ENCODE measurements at regions not wholly inside any gene's neighbourhood (a gene's known extent, or its start where the extent isn't known, plus 50 kb on each side); places are given as distances from the start of the nearest gene placed in this dataset.

DNA sequence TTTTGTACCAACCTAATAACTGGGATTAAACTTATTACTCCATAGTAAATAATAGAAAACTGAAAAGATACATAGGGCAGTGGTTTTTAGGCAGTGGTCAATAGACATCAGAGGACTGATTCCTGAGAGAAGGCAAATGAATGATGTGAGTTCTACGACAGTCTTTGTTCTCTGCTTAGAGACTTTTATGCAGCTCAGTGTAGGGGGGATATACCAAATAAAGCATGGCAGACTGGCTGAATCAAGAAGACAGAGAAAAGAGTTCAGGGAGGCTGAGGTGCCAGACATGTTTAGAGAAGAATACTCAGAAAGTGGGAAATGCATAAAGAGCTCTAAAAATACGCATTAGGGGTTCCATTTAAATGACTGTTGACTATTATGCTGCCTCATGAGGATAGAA lies 320.8 kb upstream of the FAR2 start:
- TF ChIP-seq, protein P1, sequence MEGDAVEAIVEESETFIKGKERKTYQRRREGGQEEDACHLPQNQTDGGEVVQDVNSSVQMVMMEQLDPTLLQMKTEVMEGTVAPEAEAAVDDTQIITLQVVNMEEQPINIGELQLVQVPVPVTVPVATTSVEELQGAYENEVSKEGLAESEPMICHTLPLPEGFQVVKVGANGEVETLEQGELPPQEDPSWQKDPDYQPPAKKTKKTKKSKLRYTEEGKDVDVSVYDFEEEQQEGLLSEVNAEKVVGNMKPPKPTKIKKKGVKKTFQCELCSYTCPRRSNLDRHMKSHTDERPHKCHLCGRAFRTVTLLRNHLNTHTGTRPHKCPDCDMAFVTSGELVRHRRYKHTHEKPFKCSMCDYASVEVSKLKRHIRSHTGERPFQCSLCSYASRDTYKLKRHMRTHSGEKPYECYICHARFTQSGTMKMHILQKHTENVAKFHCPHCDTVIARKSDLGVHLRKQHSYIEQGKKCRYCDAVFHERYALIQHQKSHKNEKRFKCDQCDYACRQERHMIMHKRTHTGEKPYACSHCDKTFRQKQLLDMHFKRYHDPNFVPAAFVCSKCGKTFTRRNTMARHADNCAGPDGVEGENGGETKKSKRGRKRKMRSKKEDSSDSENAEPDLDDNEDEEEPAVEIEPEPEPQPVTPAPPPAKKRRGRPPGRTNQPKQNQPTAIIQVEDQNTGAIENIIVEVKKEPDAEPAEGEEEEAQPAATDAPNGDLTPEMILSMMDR (IDR thresholded peaks at IDR 0.05): no peak
- Histone ChIP-seq H3K27ac (no peak overlapping the region), H3K4me3 (no peak overlapping the region)
- no peak for DNase-seq (ENCODE audit: low spot score)

DNA sequence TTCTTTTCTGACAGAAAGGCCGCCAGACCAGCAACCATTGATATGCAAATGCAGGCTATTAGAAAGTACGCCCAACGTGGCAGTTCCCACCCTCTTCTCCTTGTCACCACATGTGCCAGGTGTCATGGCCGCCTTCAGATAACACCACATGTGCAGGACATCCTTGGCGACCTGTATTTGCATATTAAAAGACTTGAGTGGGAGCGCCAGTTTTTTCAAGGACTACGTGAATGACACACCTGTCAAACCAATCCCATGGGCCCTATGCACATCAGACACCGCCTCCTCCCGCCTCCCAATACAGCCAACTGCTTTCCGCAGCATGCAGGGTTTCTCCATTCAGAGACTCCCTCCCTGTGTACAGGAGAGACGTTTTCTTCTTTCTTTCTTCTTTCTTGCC lies 318.6 kb upstream of the FAR2 start:
- DNase-seq (ENCODE audit: low spot score): no peak
- Histone ChIP-seq H3K4me3 (no peak overlapping the region), H3K27ac (no peak overlapping the region)
- TF ChIP-seq, protein P1 (IDR thresholded peaks at IDR 0.05): no peak

DNA sequence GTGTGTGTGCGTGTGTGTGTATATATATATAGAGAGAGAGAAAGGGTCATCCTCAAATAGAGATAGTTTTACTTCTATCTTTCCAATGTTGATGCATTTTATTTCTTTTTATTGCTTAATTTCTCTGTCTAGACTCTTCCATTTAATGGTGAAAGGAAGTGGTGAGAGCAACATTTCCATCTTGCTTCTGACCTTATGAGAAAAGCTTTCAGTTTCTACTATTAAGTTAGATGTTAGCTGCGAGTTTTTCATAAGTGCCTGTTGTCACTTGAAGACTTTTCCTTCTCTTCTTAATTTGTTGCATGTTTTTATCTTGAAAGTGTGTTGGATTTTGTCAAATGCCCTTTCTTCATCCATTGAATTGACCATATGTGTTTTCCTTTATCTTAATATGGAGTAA lies 304.4 kb upstream of the FAR2 start:
- H3K4me3 ChIP-seq: no peak overlapping the region
- TF ChIP-seq, protein P1 (IDR thresholded peaks at IDR 0.05): no peak
- H3K27ac ChIP-seq: no peak overlapping the region
- no peak for DNase-seq (ENCODE audit: low spot score)

DNA sequence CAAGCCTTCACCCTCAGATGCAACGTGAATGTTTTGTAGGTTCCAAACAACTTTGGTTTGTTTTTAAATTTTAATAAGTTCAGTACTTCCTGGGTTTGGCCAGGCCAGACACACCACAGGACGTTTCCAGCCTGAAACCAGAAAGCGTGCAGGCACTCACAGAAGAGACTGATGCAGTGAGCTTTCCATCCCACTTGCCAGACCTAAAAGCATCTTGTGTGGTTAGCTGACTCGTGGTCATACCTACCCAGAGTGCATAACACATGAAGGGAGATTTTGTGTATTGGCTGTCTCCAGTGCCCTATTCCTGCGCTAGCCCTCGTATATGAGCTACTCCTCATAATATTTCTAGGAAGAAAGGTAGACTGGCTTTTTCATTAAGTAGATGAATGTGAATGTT lies 297.3 kb upstream of the FAR2 start:
- TF ChIP-seq, protein P1 (IDR thresholded peaks at IDR 0.05): no peak
- Histone ChIP-seq H3K27ac (no peak overlapping the region), H3K4me3 (no peak overlapping the region)
- no peak for DNase-seq (ENCODE audit: low spot score)

DNA sequence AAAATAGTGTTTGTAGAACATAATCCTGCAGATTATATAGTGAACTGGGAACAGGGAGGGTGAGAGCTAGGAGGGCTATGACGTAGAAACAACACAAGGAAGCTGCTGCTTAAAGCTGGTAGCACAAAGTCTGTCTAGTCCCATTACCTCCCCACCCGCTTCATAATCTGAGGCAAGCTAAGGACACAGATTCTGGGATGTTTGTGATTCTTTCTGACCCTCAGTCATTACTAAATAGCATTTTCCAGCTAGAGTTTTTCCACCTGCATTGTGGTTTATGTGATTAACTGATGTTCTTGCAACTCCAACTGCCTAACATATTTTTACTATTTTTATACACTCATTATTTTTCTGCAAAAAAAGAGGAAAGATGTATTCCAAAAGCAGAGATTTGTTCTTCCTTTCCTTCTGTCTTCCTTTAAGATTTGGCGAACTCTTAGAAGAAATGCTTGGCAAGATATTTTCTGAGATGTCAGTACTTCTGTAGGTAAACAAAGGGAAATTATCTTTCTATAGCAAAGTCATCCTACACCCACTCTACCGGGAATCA lies 293.2 kb upstream of the FAR2 start:
- DNase-seq (ENCODE audit: low spot score): no peak
- Histone ChIP-seq H3K4me3 (no peak overlapping the region), H3K27ac (no peak overlapping the region)
- TF ChIP-seq, protein P1 (IDR thresholded peaks at IDR 0.05): no peak

DNA sequence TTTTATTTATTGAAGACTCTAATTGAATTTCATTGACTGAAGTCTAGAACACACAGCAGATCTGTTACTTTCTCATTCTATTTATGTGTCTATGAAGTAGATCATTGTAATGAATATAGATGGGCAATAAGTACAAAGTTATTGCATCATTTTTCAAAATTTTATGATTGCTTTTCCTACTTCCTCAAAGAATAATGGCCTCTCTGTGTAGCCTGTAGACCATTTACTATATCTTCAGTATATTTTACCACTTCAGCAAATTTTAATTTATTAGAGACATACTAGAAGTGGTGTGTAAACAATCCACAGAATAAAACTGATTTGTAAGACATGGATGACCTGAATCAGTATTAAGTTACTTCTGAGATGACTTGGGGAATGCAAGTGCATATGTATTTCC lies 291.7 kb upstream of the FAR2 start:
- TF ChIP-seq, protein P1 (IDR thresholded peaks at IDR 0.05): no peak
- Histone ChIP-seq H3K27ac (no peak overlapping the region), H3K4me3 (no peak overlapping the region)
- no peak for DNase-seq (ENCODE audit: low spot score)

DNA sequence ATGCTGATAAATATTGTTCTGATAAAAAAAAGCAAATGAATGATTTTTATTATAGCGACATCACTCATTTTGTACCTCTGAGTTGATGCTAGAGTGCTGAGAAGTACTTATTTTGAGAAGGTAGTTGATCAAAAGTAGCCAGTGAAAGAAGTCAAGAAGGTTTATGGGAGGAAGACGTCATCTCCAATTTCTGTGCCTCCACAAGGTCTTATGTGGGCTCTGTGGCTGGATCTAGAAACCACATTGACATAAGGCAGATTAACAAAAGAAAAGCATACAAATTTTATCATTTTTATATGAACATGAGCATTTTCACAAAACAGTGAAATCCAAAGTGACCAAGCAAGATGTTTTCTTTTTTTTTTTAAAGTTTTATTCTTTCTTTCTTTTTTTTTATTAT lies 289.5 kb upstream of the FAR2 start:
- H3K4me3 ChIP-seq: no peak overlapping the region
- DNase-seq (ENCODE audit: low spot score): no peak
- TF ChIP-seq, protein P1 (IDR thresholded peaks at IDR 0.05): no peak
- H3K27ac ChIP-seq: no peak overlapping the region
